CD8-positive, alpha-beta memory T cell (primary cell): ENCODE measurements at regions not wholly inside any gene's neighbourhood (a gene's known extent, or its start where the extent isn't known, plus 50 kb on each side); places are given as distances from the start of the nearest gene placed in this dataset.

Source experiments
- CTCF ChIA-PET: fragments of 350-600 bp; sonication (Branson Sonifier 250); formaldehyde crosslinking; loops from one replicate; lab custom pipeline; 2021; ENCODE audit warnings: antibody characterized with exemption; lab: Charles Lee
- POLR2A ChIA-PET: fragments of 350-600 bp; sonication (Branson Sonifier 250); formaldehyde crosslinking; loops from one replicate; lab custom pipeline; 2021; ENCODE audit warnings: antibody characterized with exemption; lab: Charles Lee
- DNase-seq, 5 donors: peaks; one replicate each; pipeline versions ENCODE4 v3.0.0 to v3.0.0-alpha.2; 2020 to 2022; ENCODE audit warnings: mixed read lengths in 1 of 5
- H3K27ac ChIP-seq: one replicate; pipeline ENCODE4 v1.7.0; 2013; ENCODE audit warnings: low read depth, mild to moderate bottlenecking, low read length, moderate library complexity
- H3K27me3 ChIP-seq: 2 replicates; pipeline ENCODE4 v1.7.0; 2013; ENCODE audit warnings: low read length, mild to moderate bottlenecking; ENCODE audit not compliant: insufficient read depth, poor library complexity, severe bottlenecking
- H3K36me3 ChIP-seq: 2 replicates; pipeline ENCODE4 v1.7.0; 2013; ENCODE audit warnings: mild to moderate bottlenecking, low read length, moderate library complexity; ENCODE audit not compliant: insufficient read depth
- H3K4me1 ChIP-seq: 2 replicates; pipeline ENCODE4 v1.7.0; 2013; ENCODE audit warnings: mild to moderate bottlenecking, low read length, moderate library complexity; ENCODE audit not compliant: insufficient read depth
- H3K4me3 ChIP-seq: 2 replicates; pipeline ENCODE4 v1.7.0; 2013; ENCODE audit warnings: mild to moderate bottlenecking, low read length
- H3K9me3 ChIP-seq: 2 replicates; pipeline ENCODE4 v1.7.0; 2013; ENCODE audit warnings: mild to moderate bottlenecking, low read length
- H3K27ac Mint-ChIP-seq, 8 donors: one replicate each; pipeline ENCODE4 v1.8.0; 2020 to 2021; ENCODE audit warnings: mixed read lengths in 8 of 8, mild to moderate bottlenecking in 6 of 8, inconsistent platforms in 3 of 8, moderate library complexity in 3 of 8
- H3K27me3 Mint-ChIP-seq, 2 donors: one replicate each; pipeline ENCODE4 v1.8.0; 2020 to 2021; ENCODE audit warnings: mixed read lengths in 2 of 2, mild to moderate bottlenecking in 1 of 2, moderate library complexity in 1 of 2
- H3K36me3 Mint-ChIP-seq, 3 donors: one replicate each; pipeline ENCODE4 v1.8.0; 2020 to 2021; ENCODE audit warnings: mixed read lengths in 3 of 3, inconsistent platforms in 1 of 3, mild to moderate bottlenecking in 1 of 3
- H3K4me1 Mint-ChIP-seq, 3 donors: one replicate each; pipeline ENCODE4 v1.8.0; 2020 to 2021; ENCODE audit warnings: mixed read lengths in 3 of 3, inconsistent platforms in 1 of 3, mild to moderate bottlenecking in 1 of 3
- H3K4me3 Mint-ChIP-seq, 7 donors: one replicate each; pipeline ENCODE4 v1.8.0; 2020 to 2021; ENCODE audit warnings: mixed read lengths in 7 of 7, mild to moderate bottlenecking in 6 of 7, moderate library complexity in 4 of 7, inconsistent platforms in 2 of 7
- H3K9me3 Mint-ChIP-seq, 5 donors: one replicate each; pipeline ENCODE4 v1.8.0; 2020 to 2022; ENCODE audit warnings: mixed read lengths in 5 of 5, mild to moderate bottlenecking in 3 of 5, moderate library complexity in 2 of 5, inconsistent platforms in 1 of 5

DNA sequence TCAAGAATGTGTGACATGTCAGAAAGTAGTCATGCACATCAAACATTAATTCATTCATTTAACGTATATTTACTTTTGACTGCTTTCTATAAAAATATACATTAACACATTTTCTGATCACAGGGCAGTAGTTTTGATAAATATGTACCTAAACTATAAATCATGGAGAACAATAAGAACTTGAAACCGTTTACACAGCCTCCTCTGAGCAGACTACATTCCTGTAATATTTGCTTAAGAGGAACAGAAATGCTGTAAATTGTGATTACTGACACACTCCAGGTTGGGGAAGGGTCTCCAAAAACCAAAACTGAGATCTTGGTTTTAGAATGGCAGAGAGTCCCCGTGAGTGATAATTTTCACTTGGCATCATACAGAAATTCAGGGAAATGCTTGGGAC lies 120.7 kb upstream of the PPARGC1A start:
- DNase-seq, result no peak
- Mint-ChIP-seq H3K36me3 (no peaks in the 10 kb centered on the region), H3K9me3 (peaks cover 0 to 7% (median 6%) of the 10 kb centered on the region in 5 donors), H3K4me3 (no peak overlapping the region), H3K27ac (no peak overlapping the region), H3K4me1 (no peaks in the 10 kb centered on the region), H3K27me3 (peaks cover 0 to 1% of the 10 kb centered on the region in 2 donors)
- no peaks in the 10 kb centered on the region for H3K9me3 ChIP-seq
- POLR2A ChIA-PET, result no interaction called here
- no peak overlapping the region for H3K4me3 ChIP-seq
- no peaks in the 10 kb centered on the region for H3K4me1 ChIP-seq
- no peak overlapping the region for H3K27ac ChIP-seq
- CTCF ChIA-PET, result no interaction called here
- H3K27me3 ChIP-seq, result no peaks in the 10 kb centered on the region
- no peaks in the 10 kb centered on the region for H3K36me3 ChIP-seq

DNA sequence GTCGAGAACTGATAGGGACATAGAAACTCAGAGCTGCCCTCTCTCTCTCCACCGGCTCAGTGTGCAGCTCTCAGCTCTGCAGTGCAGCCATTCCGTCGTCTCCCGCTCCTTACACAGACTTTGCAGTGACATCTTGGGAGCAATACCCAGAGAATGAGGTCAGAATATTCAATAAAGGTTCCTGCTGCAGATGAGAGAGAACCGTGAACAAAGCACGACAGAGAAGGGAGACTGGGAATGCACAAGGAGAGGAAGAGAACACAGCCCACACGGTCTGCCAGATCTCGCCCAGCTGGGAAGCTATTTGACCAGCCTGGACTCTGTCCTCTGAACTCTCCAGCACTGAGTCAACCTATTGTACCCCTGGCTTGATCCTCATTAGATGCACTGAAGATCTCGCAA lies 118.0 kb upstream of the PPARGC1A start:
- Histone ChIP-seq H3K27me3 (no peaks in the 10 kb centered on the region), H3K36me3 (no peaks in the 10 kb centered on the region), H3K27ac (no peak overlapping the region), H3K4me1 (no peaks in the 10 kb centered on the region), H3K4me3 (no peak overlapping the region), H3K9me3 (no peaks in the 10 kb centered on the region)
- no peak for DNase-seq
- no peaks in the 10 kb centered on the region for H3K27me3 Mint-ChIP-seq
- H3K36me3 Mint-ChIP-seq, result no peaks in the 10 kb centered on the region
- no peaks in the 10 kb centered on the region for H3K4me1 Mint-ChIP-seq
- no peak overlapping the region for H3K27ac Mint-ChIP-seq
- peaks cover 0 to 13% (median 2%) of the 10 kb centered on the region in 5 donors for H3K9me3 Mint-ChIP-seq
- CTCF ChIA-PET, result interaction anchor here (1.5 kb wide), 1 partner anchor 27 kb away, joined by 3 read pairs; no protein-coding TSS in a partner anchor
- H3K4me3 Mint-ChIP-seq, result no peak overlapping the region
- POLR2A ChIA-PET, result no interaction called here

GRCh38 chr4:24006269-24006668 lies 116.4 kb upstream of the PPARGC1A start:
- ChIA-PET POLR2A (no interaction called here), CTCF (no interaction called here)
- no peak overlapping the region for H3K27ac Mint-ChIP-seq
- no peaks in the 10 kb centered on the region for H3K27me3 ChIP-seq
- H3K4me1 Mint-ChIP-seq, result no peaks in the 10 kb centered on the region
- no peaks in the 10 kb centered on the region for H3K36me3 ChIP-seq
- H3K27me3 Mint-ChIP-seq, result no peaks in the 10 kb centered on the region
- H3K4me1 ChIP-seq, result no peaks in the 10 kb centered on the region
- H3K36me3 Mint-ChIP-seq, result no peaks in the 10 kb centered on the region
- peaks cover 0 to 13% (median 5%) of the 10 kb centered on the region in 5 donors for H3K9me3 Mint-ChIP-seq
- no peak overlapping the region for H3K4me3 Mint-ChIP-seq
- no peak overlapping the region for H3K27ac ChIP-seq
- H3K9me3 ChIP-seq, result no peaks in the 10 kb centered on the region
- H3K4me3 ChIP-seq, result no peak overlapping the region
- no peak for DNase-seq

DNA sequence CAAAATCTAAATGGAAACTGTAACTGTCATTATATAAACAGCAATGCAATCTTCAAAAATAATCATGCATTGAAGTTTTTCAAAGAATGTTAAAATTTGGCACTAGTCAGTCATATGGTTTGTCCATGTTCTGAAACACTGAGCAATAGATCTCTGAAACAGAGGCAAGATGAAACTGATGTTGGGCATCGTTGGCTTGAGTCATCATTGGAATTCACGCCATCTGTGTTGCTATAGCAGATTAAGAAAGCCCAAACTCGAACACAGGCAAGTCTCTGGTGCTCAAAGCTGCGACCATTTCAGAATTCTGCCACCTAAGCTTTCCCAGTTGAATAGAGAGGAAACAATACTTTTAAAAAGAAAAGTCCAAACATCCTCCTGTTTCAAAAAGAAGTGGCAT lies 114.1 kb upstream of the PPARGC1A start:
- ChIA-PET POLR2A (no interaction called here), CTCF (no interaction called here)
- H3K27me3 ChIP-seq, result no peaks in the 10 kb centered on the region
- Mint-ChIP-seq H3K36me3 (no peaks in the 10 kb centered on the region), H3K27ac (no peak overlapping the region), H3K4me3 (no peak overlapping the region), H3K4me1 (no peaks in the 10 kb centered on the region), H3K27me3 (no peaks in the 10 kb centered on the region), H3K9me3 (peaks cover 2 to 10% (median 5%) of the 10 kb centered on the region in 5 donors)
- DNase-seq, result no peak
- H3K4me3 ChIP-seq, result no peak overlapping the region
- H3K4me1 ChIP-seq, result no peaks in the 10 kb centered on the region
- no peaks in the 10 kb centered on the region for H3K36me3 ChIP-seq
- H3K9me3 ChIP-seq, result no peaks in the 10 kb centered on the region
- H3K27ac ChIP-seq, result no peak overlapping the region

DNA sequence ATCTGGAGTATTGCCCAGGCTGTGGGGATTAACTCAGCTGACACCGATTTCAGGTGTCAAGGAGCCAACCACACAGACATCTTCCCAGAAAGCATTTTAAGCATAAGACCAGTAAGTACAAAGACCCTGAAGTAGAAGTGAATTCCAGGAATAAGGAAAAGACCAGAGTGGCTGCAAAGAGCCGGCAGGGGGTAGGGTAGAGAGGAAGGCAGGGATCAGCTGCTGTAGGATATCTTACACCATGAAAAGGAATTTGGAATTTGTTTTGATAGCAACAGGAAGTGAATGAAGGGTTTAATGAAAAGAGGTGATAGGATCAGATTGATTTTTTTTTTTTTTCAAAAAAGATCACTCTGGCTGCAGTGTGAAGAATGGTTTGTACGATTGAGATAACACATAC lies 113.6 kb upstream of the PPARGC1A start:
- Histone ChIP-seq H3K9me3 (no peaks in the 10 kb centered on the region), H3K27me3 (no peaks in the 10 kb centered on the region), H3K36me3 (no peaks in the 10 kb centered on the region), H3K27ac (no peak overlapping the region), H3K4me1 (no peaks in the 10 kb centered on the region), H3K4me3 (no peak overlapping the region)
- H3K4me1 Mint-ChIP-seq, result no peaks in the 10 kb centered on the region
- no peak for DNase-seq
- ChIA-PET POLR2A (no interaction called here), CTCF (no interaction called here)
- no peaks in the 10 kb centered on the region for H3K36me3 Mint-ChIP-seq
- no peak overlapping the region for H3K27ac Mint-ChIP-seq
- H3K4me3 Mint-ChIP-seq, result no peak overlapping the region
- no peaks in the 10 kb centered on the region for H3K27me3 Mint-ChIP-seq
- peaks cover 2 to 10% (median 5%) of the 10 kb centered on the region in 5 donors for H3K9me3 Mint-ChIP-seq

GRCh38 chr4:24002330-24002966 lies 112.6 kb upstream of the PPARGC1A start:
- POLR2A ChIA-PET, result no interaction called here
- Histone ChIP-seq H3K4me1 (no peaks in the 10 kb centered on the region), H3K27me3 (no peaks in the 10 kb centered on the region), H3K27ac (no peak overlapping the region), H3K36me3 (no peaks in the 10 kb centered on the region), H3K4me3 (no peak overlapping the region), H3K9me3 (no peaks in the 10 kb centered on the region)
- Mint-ChIP-seq H3K27ac (no peak overlapping the region), H3K4me3 (no peak overlapping the region), H3K27me3 (no peaks in the 10 kb centered on the region), H3K4me1 (no peaks in the 10 kb centered on the region), H3K9me3 (peaks cover 2 to 10% (median 5%) of the 10 kb centered on the region in 5 donors), H3K36me3 (no peaks in the 10 kb centered on the region)
- no peak for DNase-seq
- CTCF ChIA-PET, result no interaction called here

DNA sequence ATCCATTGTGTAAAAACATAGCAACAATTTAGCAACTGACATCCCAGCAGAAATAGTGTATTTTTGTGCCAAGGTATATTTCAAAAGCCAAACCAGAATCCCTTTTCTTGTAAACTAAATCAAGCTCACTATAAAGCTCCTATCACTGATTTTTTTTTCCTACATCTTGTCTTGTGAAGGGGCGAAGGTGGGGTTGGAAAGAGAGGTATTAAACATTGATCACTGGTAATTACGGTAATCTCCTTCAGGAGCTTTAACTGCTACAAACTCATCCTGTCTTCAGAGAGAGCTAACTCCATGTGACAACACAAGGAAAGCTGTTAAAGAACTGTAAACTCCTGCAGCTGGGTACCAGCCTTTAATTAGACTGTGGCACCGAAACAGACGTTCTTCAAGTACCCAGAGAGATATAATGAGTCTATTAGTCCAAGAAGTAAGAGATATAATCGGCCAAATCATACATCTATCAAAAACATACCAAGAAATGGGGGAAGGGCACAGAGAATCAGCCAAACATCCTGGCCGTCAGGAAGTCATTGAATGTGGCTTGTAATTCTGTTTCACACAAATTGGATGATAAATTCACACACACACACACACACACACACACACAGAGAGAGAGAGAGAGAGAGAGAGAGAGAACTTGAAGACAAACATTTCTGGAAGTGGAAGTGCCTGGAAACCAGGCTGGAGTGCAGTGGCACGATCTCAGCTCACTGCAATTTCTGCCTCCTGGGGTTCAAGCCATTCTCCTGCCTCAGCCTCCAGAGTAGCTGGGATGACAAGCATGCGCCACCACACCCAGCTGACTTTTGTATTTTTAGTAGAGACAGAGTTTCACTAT lies 111.9 kb upstream of the PPARGC1A start:
- peaks cover 2 to 10% (median 4%) of the 10 kb centered on the region in 5 donors for H3K9me3 Mint-ChIP-seq
- Histone ChIP-seq H3K36me3 (no peaks in the 10 kb centered on the region), H3K9me3 (no peaks in the 10 kb centered on the region), H3K4me1 (no peaks in the 10 kb centered on the region), H3K27me3 (no peaks in the 10 kb centered on the region), H3K27ac (no peak overlapping the region), H3K4me3 (no peak overlapping the region)
- no peaks in the 10 kb centered on the region for H3K27me3 Mint-ChIP-seq
- H3K36me3 Mint-ChIP-seq, result no peaks in the 10 kb centered on the region
- ChIA-PET CTCF (no interaction called here), POLR2A (no interaction called here)
- H3K27ac Mint-ChIP-seq, result no peak overlapping the region
- no peak overlapping the region for H3K4me3 Mint-ChIP-seq
- no peak for DNase-seq
- H3K4me1 Mint-ChIP-seq, result no peaks in the 10 kb centered on the region

GRCh38 chr4:24000470-24000831 lies 110.6 kb upstream of the PPARGC1A start:
- Mint-ChIP-seq H3K4me3 (no peak overlapping the region), H3K4me1 (no peaks in the 10 kb centered on the region), H3K36me3 (no peaks in the 10 kb centered on the region), H3K27ac (no peak overlapping the region), H3K9me3 (peaks cover 2 to 10% (median 4%) of the 10 kb centered on the region in 5 donors), H3K27me3 (no peaks in the 10 kb centered on the region)
- no peak overlapping the region for H3K4me3 ChIP-seq
- no peaks in the 10 kb centered on the region for H3K27me3 ChIP-seq
- no peak for DNase-seq
- CTCF ChIA-PET, result no interaction called here
- H3K27ac ChIP-seq, result no peak overlapping the region
- no peaks in the 10 kb centered on the region for H3K36me3 ChIP-seq
- POLR2A ChIA-PET, result no interaction called here
- no peaks in the 10 kb centered on the region for H3K9me3 ChIP-seq
- no peaks in the 10 kb centered on the region for H3K4me1 ChIP-seq
